Caco-2 (cell line): ENCODE measurements at regions not wholly inside any gene's neighbourhood (a gene's known extent, or its start where the extent isn't known, plus 50 kb on each side); places are given as distances from the start of the nearest gene placed in this dataset.

Experiments used
- BruUV-seq: library from RNA; stranded (reverse); fragments of 400-500 nt; replicated peaks from 2 replicates; lab custom pipeline; 2021; lab: Mats Ljungman, UMichigan
- CTCF ChIA-PET: fragments of 300-600 bp; sonication (Branson Sonifier 250); formaldehyde crosslinking; loops from one replicate; lab custom pipeline; 2022; ENCODE audit warnings: antibody characterized with exemption; lab: Charles Lee
- POLR2A ChIA-PET: fragments of 300-600 bp; sonication (Branson Sonifier 250); formaldehyde crosslinking; loops from one replicate; lab custom pipeline; 2022; ENCODE audit warnings: antibody characterized with exemption; lab: Charles Lee
- DNase-seq, 2 experiments: peaks; one replicate each; pipeline versions ENCODE4 v3.0.0 to v3.0.0-alpha.2; 2020 to 2022
- H3K27me3 ChIP-seq: replicated peaks from 2 replicates; pipeline ENCODE4 v1.6.0; 2011; ENCODE audit warnings: low read length; ENCODE audit not compliant: control insufficient read depth, insufficient read depth
- H3K36me3 ChIP-seq: 2 replicates; pipeline ENCODE4 v1.5.1; 2011; ENCODE audit warnings: low read length; ENCODE audit not compliant: control insufficient read depth, insufficient read depth
- H3K4me1 ChIP-seq: fragments of 250-450 bp; sonication (Bioruptor Pico); 2 replicates; pipeline ENCODE4 v1.5.1; 2020; ENCODE audit warnings: mild to moderate bottlenecking
- H3K4me3 ChIP-seq: 2 replicates; pipeline ENCODE4 v1.5.1; 2011; ENCODE audit warnings: low read depth, mild to moderate bottlenecking, control low read depth, low read length
- H3K9me3 ChIP-seq: fragments of 250-450 bp; sonication (Bioruptor Pico); 2 replicates; pipeline ENCODE4 v1.5.1; 2020; ENCODE audit warnings: mild to moderate bottlenecking, moderate library complexity
- H3K27ac Mint-ChIP-seq: one replicate; pipeline ENCODE4 v1.8.0; 2022; ENCODE audit warnings: mixed read lengths; ENCODE audit not compliant: unreplicated experiment
- H3K27me3 Mint-ChIP-seq: one replicate; pipeline ENCODE4 v1.8.0; 2022; ENCODE audit warnings: mixed read lengths; ENCODE audit not compliant: insufficient read depth, unreplicated experiment
- H3K36me3 Mint-ChIP-seq: one replicate; pipeline ENCODE4 v1.8.0; 2022; ENCODE audit warnings: mild to moderate bottlenecking, mixed read lengths; ENCODE audit not compliant: insufficient read depth, unreplicated experiment
- H3K4me1 Mint-ChIP-seq: one replicate; pipeline ENCODE4 v1.8.0; 2022; ENCODE audit warnings: low read depth, mixed read lengths; ENCODE audit not compliant: unreplicated experiment
- H3K4me3 Mint-ChIP-seq: one replicate; pipeline ENCODE4 v1.8.0; 2022; ENCODE audit warnings: mild to moderate bottlenecking, moderate library complexity, mixed read lengths; ENCODE audit not compliant: unreplicated experiment
- H3K9me3 Mint-ChIP-seq: one replicate; pipeline ENCODE4 v1.8.0; 2022; ENCODE audit warnings: mixed read lengths; ENCODE audit not compliant: unreplicated experiment
- CTCF ChIP-seq, 2 experiments: fragments of 200-600 bp in 1 of 2; IDR thresholded peaks; 1 replicate in 1 of 2; 2 replicates in 1 of 2; pipeline versions ENCODE4 v1.5.1 to v1.8.0; 2011 to 2022; ENCODE audit warnings: antibody characterized with exemption in 1 of 2, control low read depth in 1 of 2, inconsistent platforms in 1 of 2, low read depth in 1 of 2, low read length in 1 of 2, mild to moderate bottlenecking in 1 of 2, moderate library complexity in 1 of 2; ENCODE audit not compliant: insufficient read depth in 1 of 2, severe bottlenecking in 1 of 2, unreplicated experiment in 1 of 2
- intact Hi-C: fragments of 100-400 bp; cut with micrococcal nuclease; formaldehyde crosslinking; loops from one replicate; pipeline ENCODE4 v1.10.0; 2022; ENCODE audit not compliant: unreplicated experiment

GRCh38 chr10:113313048-113313602 lies 239.7 kb upstream of the HABP2 start:
- intact Hi-C loops: no loop called here
- CTCF ChIA-PET: no interaction called here
- POLR2A ChIA-PET: no interaction called here
- Histone ChIP-seq H3K4me1 (no peaks in the 10 kb centered on the region), H3K36me3 (no peaks in the 10 kb centered on the region), H3K4me3 (no peak overlapping the region), H3K9me3 (no peaks in the 10 kb centered on the region), H3K27me3 (no peaks in the 10 kb centered on the region; the same call in 1 of the 2 replicates)
- H3K36me3 Mint-ChIP-seq: no peaks in the 10 kb centered on the region
- BruUV-seq: no TSS peak
- no peak for TF ChIP-seq CTCF (IDR thresholded peaks at IDR 0.05; ENCODE audit: insufficient read depth in 1 of 2, low read depth in 1 of 2, low read length in 1 of 2, severe bottlenecking in 1 of 2, unreplicated experiment in 1 of 2)
- peaks cover 7% of the 10 kb centered on the region for H3K27me3 Mint-ChIP-seq
- no peaks in the 10 kb centered on the region for H3K9me3 Mint-ChIP-seq
- no peaks in the 10 kb centered on the region for H3K4me1 Mint-ChIP-seq
- no peak for DNase-seq
- no peak overlapping the region for H3K4me3 Mint-ChIP-seq
- no peak overlapping the region for H3K27ac Mint-ChIP-seq

DNA sequence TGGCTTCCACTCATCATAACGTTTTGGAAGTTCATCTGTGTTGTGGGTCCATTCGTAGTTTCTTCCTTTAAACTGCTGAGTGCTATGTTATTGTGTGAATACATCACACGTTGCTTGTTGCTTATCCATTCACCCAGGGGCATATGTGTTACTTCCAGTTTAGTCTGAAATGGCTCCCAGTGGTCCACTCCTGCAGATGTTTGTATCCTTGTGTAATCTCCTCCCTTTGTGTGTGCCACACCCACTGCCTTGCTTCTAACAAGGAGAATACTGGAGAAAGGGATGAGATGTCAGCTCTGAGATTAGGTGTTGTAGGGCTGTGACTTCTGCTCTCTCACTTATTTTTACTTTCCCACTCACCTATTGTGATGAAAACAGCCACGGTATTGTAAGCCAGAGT lies 239.1 kb upstream of the HABP2 start:
- no TSS peak for BruUV-seq
- ChIA-PET CTCF (no interaction called here), POLR2A (no interaction called here)
- Mint-ChIP-seq H3K4me3 (no peak overlapping the region), H3K36me3 (no peaks in the 10 kb centered on the region), H3K27me3 (peaks cover 7% of the 10 kb centered on the region), H3K27ac (no peak overlapping the region), H3K4me1 (no peaks in the 10 kb centered on the region), H3K9me3 (no peaks in the 10 kb centered on the region)
- H3K9me3 ChIP-seq: no peaks in the 10 kb centered on the region; the same call in 1 of the 2 replicates
- H3K27me3 ChIP-seq: no peaks in the 10 kb centered on the region; the same call in 1 of the 2 replicates
- no peak for TF ChIP-seq CTCF (IDR thresholded peaks at IDR 0.05; ENCODE audit: insufficient read depth in 1 of 2, low read depth in 1 of 2, low read length in 1 of 2, severe bottlenecking in 1 of 2, unreplicated experiment in 1 of 2)
- H3K36me3 ChIP-seq: no peaks in the 10 kb centered on the region
- no peaks in the 10 kb centered on the region for H3K4me1 ChIP-seq
- no peak overlapping the region for H3K4me3 ChIP-seq
- no peak for DNase-seq
- intact Hi-C loops: no loop called here

DNA sequence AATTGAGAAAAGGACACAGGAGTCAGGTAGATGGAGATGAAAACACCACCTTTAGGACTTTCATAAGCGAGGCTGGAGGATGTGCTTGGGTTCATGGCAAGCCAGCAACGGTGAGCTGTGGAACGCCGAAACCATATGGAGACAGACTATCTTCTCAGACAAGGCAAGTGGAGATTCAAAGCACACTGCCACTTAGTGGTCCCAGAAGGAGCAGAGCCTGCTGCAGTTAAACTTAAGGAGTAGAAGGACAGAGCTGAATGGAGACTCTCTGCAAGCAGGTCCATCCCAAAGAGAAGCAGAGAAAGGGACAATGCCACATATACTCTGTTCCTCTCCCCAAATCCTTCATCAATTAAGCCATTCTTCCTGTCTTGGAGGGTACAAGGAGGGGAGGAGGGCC lies 236.3 kb upstream of the HABP2 start:
- H3K27me3 Mint-ChIP-seq: peaks cover 3% of the 10 kb centered on the region
- CTCF ChIA-PET: no interaction called here
- POLR2A ChIA-PET: no interaction called here

More for the DNA sequence above, 236.3 kb upstream of the HABP2 start:
- H3K27me3 ChIP-seq: no peaks in the 10 kb centered on the region; the same call in 1 of the 2 replicates
- Mint-ChIP-seq H3K4me1 (no peaks in the 10 kb centered on the region), H3K9me3 (no peaks in the 10 kb centered on the region), H3K4me3 (no peak overlapping the region), H3K36me3 (no peaks in the 10 kb centered on the region), H3K27ac (no peak overlapping the region)
- BruUV-seq: no TSS peak
- H3K4me3 ChIP-seq: no peak overlapping the region
- H3K4me1 ChIP-seq: no peaks in the 10 kb centered on the region
- H3K9me3 ChIP-seq: no peaks in the 10 kb centered on the region; the same call in 1 of the 2 replicates
- no peaks in the 10 kb centered on the region for H3K36me3 ChIP-seq
- no peak for TF ChIP-seq CTCF (IDR thresholded peaks at IDR 0.05; ENCODE audit: insufficient read depth in 1 of 2, low read depth in 1 of 2, low read length in 1 of 2, severe bottlenecking in 1 of 2, unreplicated experiment in 1 of 2)
- intact Hi-C loops: no loop called here
- DNase-seq: no peak
